ENCODE measurements at regions not wholly inside any gene's neighbourhood (a gene's known extent, or its start where the extent isn't known, plus 50 kb on each side); places are given as distances from the start of the nearest gene placed in this dataset.

- TF ChIP-seq CTCF (IDR thresholded peaks at IDR 0.05) (no peak), POLR2A (IDR thresholded peaks at IDR 0.05) (no peak), EP300 (IDR thresholded peaks at IDR 0.05) (no peak)
Observed at GRCh38 chr1:112337028-112337531, 58.9 kb upstream of the CTTNBP2NL start.
